ENCODE measurements at regions not wholly inside any gene's neighbourhood (a gene's known extent, or its start where the extent isn't known, plus 50 kb on each side); places are given as distances from the start of the nearest gene placed in this dataset.

- Histone ChIP-seq H3K36me3 (replicated peaks; ENCODE audit: insufficient read depth, low read length) (no peaks in the 10 kb centered on the region), H3K9me3 (replicated peaks; ENCODE audit: insufficient read depth, low read length) (no peaks in the 10 kb centered on the region), H3K4me3 (ENCODE audit: low read length) (no peak overlapping the region), H3K4me2 (ENCODE audit: low read depth, low read length) (no peak overlapping the region), H4K20me1 (ENCODE audit: insufficient read depth, low read length) (no peaks in the 10 kb centered on the region), H3K4me1 (ENCODE audit: low read length) (no peaks in the 10 kb centered on the region), H3F3A (ENCODE audit: insufficient read depth, low read length) (no peaks in the 10 kb centered on the region), H3K27ac (ENCODE audit: low read length) (no peak overlapping the region), H3K9me2 (replicated peaks; ENCODE audit: insufficient read depth, low read length) (no peaks in the 10 kb centered on the region), H3K79me2 (ENCODE audit: low read length) (no peaks in the 10 kb centered on the region), H3K9ac (ENCODE audit: low read length) (no peak overlapping the region), H2AFZ (ENCODE audit: low read length) (no peak overlapping the region), H3K27me3 (replicated peaks; ENCODE audit: insufficient read depth, low read length) (no peaks in the 10 kb centered on the region)
- TF ChIP-seq EZH2 (optimal IDR thresholded peaks at IDR 0.05; ENCODE audit: low read depth, low read length) (no peak), CTCF (IDR thresholded peaks at IDR 0.05; ENCODE audit: low read length) (no peak), EZH2phosphoT487 (IDR thresholded peaks at IDR 0.05; ENCODE audit: low read length) (no peak)
- no peak for DNase-seq
These were observed 1413.9 kb upstream of the ADGRB3 start for GRCh38 chr6:67221226-67221625.

GRCh38 chr6:67219346-67219745 lies 1415.7 kb upstream of the ADGRB3 start:
- H3K36me3 ChIP-seq (replicated peaks; ENCODE audit: insufficient read depth, low read length) = no peaks in the 10 kb centered on the region
- H3K9me2 ChIP-seq (replicated peaks; ENCODE audit: insufficient read depth, low read length) = no peaks in the 10 kb centered on the region
- no peak overlapping the region for H3K9ac ChIP-seq (ENCODE audit: low read length)
- no peak overlapping the region for H3K4me2 ChIP-seq (ENCODE audit: low read depth, low read length)
- TF ChIP-seq CTCF (IDR thresholded peaks at IDR 0.05; ENCODE audit: low read length) (no peak), EZH2phosphoT487 (IDR thresholded peaks at IDR 0.05; ENCODE audit: low read length) (no peak), EZH2 (optimal IDR thresholded peaks at IDR 0.05; ENCODE audit: low read depth, low read length) (no peak)
- H3K27me3 ChIP-seq (replicated peaks; ENCODE audit: insufficient read depth, low read length) = no peaks in the 10 kb centered on the region
- H3K4me3 ChIP-seq (ENCODE audit: low read length) = no peak overlapping the region
- no peaks in the 10 kb centered on the region for H3K79me2 ChIP-seq (ENCODE audit: low read length)
- no peak overlapping the region for H3K27ac ChIP-seq (ENCODE audit: low read length)
- no peaks in the 10 kb centered on the region for H3K4me1 ChIP-seq (ENCODE audit: low read length)
- no peak overlapping the region for H2AFZ ChIP-seq (ENCODE audit: low read length)
- no peaks in the 10 kb centered on the region for H3K9me3 ChIP-seq (replicated peaks; ENCODE audit: insufficient read depth, low read length)
- H4K20me1 ChIP-seq (ENCODE audit: insufficient read depth, low read length) = no peaks in the 10 kb centered on the region
- H3F3A ChIP-seq (ENCODE audit: insufficient read depth, low read length) = no peaks in the 10 kb centered on the region
- DNase-seq = no peak

DNA sequence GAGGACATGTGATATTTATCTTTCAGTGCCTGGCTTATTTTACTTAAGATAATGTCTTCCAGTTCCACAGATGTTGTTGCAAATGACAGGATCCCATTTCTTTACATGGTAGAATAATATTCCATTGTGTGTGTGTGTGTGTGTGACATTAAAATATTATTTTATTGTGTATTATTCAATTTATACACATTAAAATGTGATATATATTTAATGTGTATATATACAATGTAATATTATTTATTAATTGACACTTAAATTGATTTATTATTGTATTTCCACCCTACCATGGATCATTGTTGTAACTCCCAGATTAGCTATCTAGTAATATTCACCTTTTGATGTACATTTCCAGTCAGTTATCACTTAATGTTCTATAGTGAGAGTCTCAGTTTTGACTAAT lies 1422.5 kb upstream of the ADGRB3 start:
- H3K9ac ChIP-seq (ENCODE audit: low read length) = no peak overlapping the region
- H3K4me3 ChIP-seq (ENCODE audit: low read length) = no peak overlapping the region
- H3K9me3 ChIP-seq (replicated peaks; ENCODE audit: insufficient read depth, low read length) = no peaks in the 10 kb centered on the region
- no peaks in the 10 kb centered on the region for H3K27me3 ChIP-seq (replicated peaks; ENCODE audit: insufficient read depth, low read length)
- H3K4me2 ChIP-seq (ENCODE audit: low read depth, low read length) = no peak overlapping the region
- no peaks in the 10 kb centered on the region for H3K4me1 ChIP-seq (ENCODE audit: low read length)
- no peaks in the 10 kb centered on the region for H3K79me2 ChIP-seq (ENCODE audit: low read length)
- no peak for DNase-seq
- H3K9me2 ChIP-seq (replicated peaks; ENCODE audit: insufficient read depth, low read length) = no peaks in the 10 kb centered on the region
- H2AFZ ChIP-seq (ENCODE audit: low read length) = no peak overlapping the region
- H3K27ac ChIP-seq (ENCODE audit: low read length) = no peak overlapping the region
- H3F3A ChIP-seq (ENCODE audit: insufficient read depth, low read length) = no peaks in the 10 kb centered on the region
- TF ChIP-seq CTCF (IDR thresholded peaks at IDR 0.05; ENCODE audit: low read length) = no peak
- TF ChIP-seq EZH2 (optimal IDR thresholded peaks at IDR 0.05; ENCODE audit: low read depth, low read length) = no peak
- no peak for TF ChIP-seq EZH2phosphoT487 (IDR thresholded peaks at IDR 0.05; ENCODE audit: low read length)
- no peaks in the 10 kb centered on the region for H4K20me1 ChIP-seq (ENCODE audit: insufficient read depth, low read length)
- H3K36me3 ChIP-seq (replicated peaks; ENCODE audit: insufficient read depth, low read length) = no peaks in the 10 kb centered on the region
